Bronchial epithelial cell (primary cell): ENCODE measurements at regions not wholly inside any gene's neighbourhood (a gene's known extent, or its start where the extent isn't known, plus 50 kb on each side); places are given as distances from the start of the nearest gene placed in this dataset.

Source experiments
- DNase-seq: peaks from one replicate; pipeline ENCODE4 v3.0.0-alpha.2; 2010; ENCODE audit warnings: low read depth
- FAIRE-seq: peaks from 2 replicates; lab custom pipeline; 2011; peaks lifted over from hg19 to GRCh38; lab: Jason Lieb, UNC
- H3K27me3 ChIP-seq: 2 replicates; pipeline ENCODE4 v1.5.1; 2011; ENCODE audit warnings: low read length; ENCODE audit not compliant: control insufficient read depth, insufficient read depth
- H3K36me3 ChIP-seq: 2 replicates; pipeline ENCODE4 v1.5.1; 2011; ENCODE audit warnings: low read length; ENCODE audit not compliant: control insufficient read depth, insufficient read depth
- H3K4me3 ChIP-seq: 2 replicates; pipeline ENCODE4 v1.5.1; 2011; ENCODE audit warnings: mild to moderate bottlenecking, low read depth, low read length, control low read depth
- TF ChIP-seq, protein P1 (sequence below): IDR thresholded peaks from 2 replicates; pipeline ENCODE4 v1.5.1; 2011; ENCODE audit warnings: mild to moderate bottlenecking, moderate library complexity, low read length, control low read depth, inconsistent platforms; ENCODE audit not compliant: insufficient read depth, severe bottlenecking

GRCh38 chr2:65700004-65700651 is 267.7 kb upstream of the SPRED2 start:
- Histone ChIP-seq H3K4me3 (no peak overlapping the region), H3K36me3 (no peaks in the 10 kb centered on the region), H3K27me3 (peaks cover 4% of the 10 kb centered on the region)
- TF ChIP-seq, protein P1, sequence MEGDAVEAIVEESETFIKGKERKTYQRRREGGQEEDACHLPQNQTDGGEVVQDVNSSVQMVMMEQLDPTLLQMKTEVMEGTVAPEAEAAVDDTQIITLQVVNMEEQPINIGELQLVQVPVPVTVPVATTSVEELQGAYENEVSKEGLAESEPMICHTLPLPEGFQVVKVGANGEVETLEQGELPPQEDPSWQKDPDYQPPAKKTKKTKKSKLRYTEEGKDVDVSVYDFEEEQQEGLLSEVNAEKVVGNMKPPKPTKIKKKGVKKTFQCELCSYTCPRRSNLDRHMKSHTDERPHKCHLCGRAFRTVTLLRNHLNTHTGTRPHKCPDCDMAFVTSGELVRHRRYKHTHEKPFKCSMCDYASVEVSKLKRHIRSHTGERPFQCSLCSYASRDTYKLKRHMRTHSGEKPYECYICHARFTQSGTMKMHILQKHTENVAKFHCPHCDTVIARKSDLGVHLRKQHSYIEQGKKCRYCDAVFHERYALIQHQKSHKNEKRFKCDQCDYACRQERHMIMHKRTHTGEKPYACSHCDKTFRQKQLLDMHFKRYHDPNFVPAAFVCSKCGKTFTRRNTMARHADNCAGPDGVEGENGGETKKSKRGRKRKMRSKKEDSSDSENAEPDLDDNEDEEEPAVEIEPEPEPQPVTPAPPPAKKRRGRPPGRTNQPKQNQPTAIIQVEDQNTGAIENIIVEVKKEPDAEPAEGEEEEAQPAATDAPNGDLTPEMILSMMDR = no peak
- FAIRE-seq (no peak), DNase-seq (no peak)

DNA sequence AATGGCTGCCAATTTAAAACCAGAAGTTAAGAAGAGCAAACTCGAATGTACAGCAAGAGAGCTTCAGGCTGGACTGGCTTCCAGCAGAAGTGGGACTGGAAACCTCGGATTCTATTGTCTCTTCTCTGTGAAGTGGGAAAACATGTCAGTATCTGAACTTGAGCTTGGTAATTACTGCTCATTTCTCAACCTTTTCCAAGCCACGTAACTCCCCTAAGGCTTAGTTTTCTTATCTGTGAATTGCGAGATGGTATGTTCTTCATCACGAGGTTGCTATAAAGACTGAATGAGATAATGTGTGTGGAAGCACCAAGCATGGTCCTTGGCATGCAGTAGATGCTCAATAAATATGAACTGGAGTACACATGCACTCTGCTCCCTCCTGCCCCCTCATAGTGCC is 259.4 kb upstream of the SPRED2 start:
- no peaks in the 10 kb centered on the region for H3K36me3 ChIP-seq
- TF ChIP-seq, protein P1 = no peak
- FAIRE-seq (peak; percentile 87), DNase-seq (no peak)
- no peak overlapping the region for H3K4me3 ChIP-seq
- peaks cover 5% of the 10 kb centered on the region for H3K27me3 ChIP-seq

DNA sequence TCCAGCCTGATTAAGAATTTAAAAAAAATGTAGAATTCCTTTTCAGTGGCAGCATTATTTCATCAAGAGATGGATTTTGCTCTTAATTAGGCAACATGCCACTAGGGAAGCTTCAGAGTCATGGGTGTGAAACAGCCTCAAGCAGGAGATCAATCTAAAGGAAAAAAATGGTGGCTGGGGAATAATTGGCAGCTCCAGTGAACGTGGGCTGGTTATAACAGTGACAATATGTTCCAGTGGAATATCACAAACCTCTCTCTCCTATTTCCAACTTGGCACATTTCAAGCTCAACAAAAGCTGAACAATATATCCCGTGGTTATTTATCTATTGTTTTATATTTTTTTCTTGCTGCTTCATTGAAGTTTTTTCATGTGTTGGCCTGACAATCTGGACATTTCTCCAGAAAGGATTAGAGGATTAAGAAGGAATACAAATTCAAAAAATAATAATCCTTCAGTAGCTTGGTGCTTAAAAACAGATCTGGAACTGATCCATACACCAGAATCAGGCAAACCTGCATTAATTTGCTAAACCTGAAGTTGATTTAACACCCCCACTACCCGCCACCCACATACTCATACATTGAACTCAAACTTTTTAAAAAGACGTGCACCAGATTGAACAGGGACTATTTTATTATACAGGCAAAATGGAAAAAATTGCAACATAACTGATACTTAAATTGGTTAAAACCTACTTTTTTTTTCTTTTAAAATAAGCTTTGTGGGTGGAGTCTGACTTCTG is 255.9 kb upstream of the SPRED2 start:
- TF ChIP-seq, protein P1 = no peak
- H3K36me3 ChIP-seq = no peaks in the 10 kb centered on the region
- no peak for FAIRE-seq
- peaks cover 2% of the 10 kb centered on the region for H3K27me3 ChIP-seq
- H3K4me3 ChIP-seq = no peak overlapping the region
- DNase-seq = no peak

GRCh38 chr2:65687614-65688013 is 255.2 kb upstream of the SPRED2 start:
- H3K27me3 ChIP-seq = peaks cover 2% of the 10 kb centered on the region
- H3K36me3 ChIP-seq = no peaks in the 10 kb centered on the region
- DNase-seq = no peak
- TF ChIP-seq, protein P1 = no peak
- no peak for FAIRE-seq
- H3K4me3 ChIP-seq = no peak overlapping the region

DNA sequence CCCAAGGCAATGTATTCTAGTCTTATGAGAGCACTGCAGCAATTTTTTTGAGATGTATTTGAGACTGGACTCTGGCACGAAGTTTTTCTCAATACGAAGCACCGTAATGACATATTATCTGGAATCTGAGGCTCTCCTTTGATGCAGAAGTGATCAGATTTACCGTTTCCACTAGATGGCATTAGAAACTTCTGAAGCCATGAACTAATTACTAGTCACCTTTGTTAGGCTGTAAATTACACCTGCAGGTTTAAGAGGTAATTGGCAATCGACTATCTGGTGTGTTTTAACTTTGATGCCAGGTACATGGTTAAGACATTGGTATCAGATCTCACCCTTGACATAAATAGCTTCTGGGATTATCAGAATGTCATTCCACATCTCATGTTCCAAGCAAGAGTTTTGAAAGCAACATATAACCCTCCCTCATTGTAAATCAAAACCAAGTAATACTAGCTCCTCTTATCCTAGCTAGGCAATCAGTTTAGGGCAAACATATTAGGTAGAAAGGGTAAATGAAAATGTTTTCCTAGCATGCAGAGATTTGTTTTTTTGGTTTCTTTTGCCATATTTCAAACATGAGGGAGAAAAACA is 254.6 kb upstream of the SPRED2 start:
- no peak overlapping the region for H3K4me3 ChIP-seq
- DNase-seq (peak; percentile 39), FAIRE-seq (no peak)
- H3K27me3 ChIP-seq = peaks cover 2% of the 10 kb centered on the region
- TF ChIP-seq, protein P1 = peak; percentile 27
- no peaks in the 10 kb centered on the region for H3K36me3 ChIP-seq
